Lung (tissue), 11 donors: ENCODE measurements at regions not wholly inside any gene's neighbourhood (a gene's known extent, or its start where the extent isn't known, plus 50 kb on each side); places are given as distances from the start of the nearest gene placed in this dataset.

ENCODE experiments used
- ATAC-seq: fragments of 200-7000 bp; cut with Tn5 transposase; one replicate; pipeline ENCODE4 v1.9.1; 2020; ENCODE audit warnings: moderate number of reproducible peaks; ENCODE audit not compliant: insufficient read depth, low FRiP score
- DNase-seq, 3 donors: peaks; one replicate each; pipeline ENCODE4 v3.0.0-alpha.2; 2013 to 2017
- H3K27ac ChIP-seq, 2 donors: one replicate each; pipeline ENCODE4 v1.5.1; 2013; ENCODE audit warnings: mild to moderate bottlenecking in 2 of 2, moderate library complexity in 2 of 2, control low read depth in 1 of 2, inconsistent platforms in 1 of 2, low read depth in 1 of 2, low read length in 1 of 2
- H3K27me3 ChIP-seq, 3 donors: one replicate each; pipeline ENCODE4 v1.5.1; 2013; ENCODE audit warnings: low read length in 2 of 3; ENCODE audit not compliant: control insufficient read depth in 3 of 3, insufficient read depth in 3 of 3
- H3K36me3 ChIP-seq, 4 donors: one replicate each; pipeline ENCODE4 v1.5.1; 2013; ENCODE audit warnings: low read length in 4 of 4, mild to moderate bottlenecking in 1 of 4, moderate library complexity in 1 of 4; ENCODE audit not compliant: control insufficient read depth in 4 of 4, insufficient read depth in 4 of 4
- H3K4me1 ChIP-seq, 5 donors: one replicate each; pipeline ENCODE4 v1.5.1; 2013; ENCODE audit warnings: low read length in 5 of 5, mild to moderate bottlenecking in 2 of 5, moderate library complexity in 1 of 5; ENCODE audit not compliant: control insufficient read depth in 5 of 5, insufficient read depth in 5 of 5
- H3K4me3 ChIP-seq: one replicate; pipeline ENCODE4 v1.5.1; 2013; ENCODE audit warnings: mild to moderate bottlenecking, control low read depth, moderate library complexity
- H3K9ac ChIP-seq, 2 donors: one replicate each; pipeline ENCODE4 v1.5.1; 2013; ENCODE audit warnings: low read length in 2 of 2, control low read depth in 1 of 2; ENCODE audit not compliant: insufficient read depth in 1 of 2
- H3K9me3 ChIP-seq, 4 donors: one replicate each; pipeline ENCODE4 v1.5.1; 2013; ENCODE audit warnings: low read length in 3 of 4, mild to moderate bottlenecking in 1 of 4, moderate library complexity in 1 of 4; ENCODE audit not compliant: control insufficient read depth in 4 of 4, insufficient read depth in 3 of 4
- WGBS, 2 donors: extraction: QIAGEN DNeasy Blood & Tissue Kit; methylation state at CpG; one replicate each; pipeline ENCODE4 v1.1.7; 2013; 5-methylcytosine and 5-hydroxymethylcytosine counted together
- TF ChIP-seq, protein P1 (sequence below): IDR thresholded peaks from 2 replicates; pipeline ENCODE4 v1.5.1; 2012; ENCODE audit warnings: mild to moderate bottlenecking; ENCODE audit errors: control extremely low read depth, extremely low read depth
- donor health status: control.
- donor health status: control.
- donor health status: Bipolar disorder and iron deficiency.
- donor health status: healthy.
- donor health status: DM: yes; HTN: yes; CAD: no.

DNA sequence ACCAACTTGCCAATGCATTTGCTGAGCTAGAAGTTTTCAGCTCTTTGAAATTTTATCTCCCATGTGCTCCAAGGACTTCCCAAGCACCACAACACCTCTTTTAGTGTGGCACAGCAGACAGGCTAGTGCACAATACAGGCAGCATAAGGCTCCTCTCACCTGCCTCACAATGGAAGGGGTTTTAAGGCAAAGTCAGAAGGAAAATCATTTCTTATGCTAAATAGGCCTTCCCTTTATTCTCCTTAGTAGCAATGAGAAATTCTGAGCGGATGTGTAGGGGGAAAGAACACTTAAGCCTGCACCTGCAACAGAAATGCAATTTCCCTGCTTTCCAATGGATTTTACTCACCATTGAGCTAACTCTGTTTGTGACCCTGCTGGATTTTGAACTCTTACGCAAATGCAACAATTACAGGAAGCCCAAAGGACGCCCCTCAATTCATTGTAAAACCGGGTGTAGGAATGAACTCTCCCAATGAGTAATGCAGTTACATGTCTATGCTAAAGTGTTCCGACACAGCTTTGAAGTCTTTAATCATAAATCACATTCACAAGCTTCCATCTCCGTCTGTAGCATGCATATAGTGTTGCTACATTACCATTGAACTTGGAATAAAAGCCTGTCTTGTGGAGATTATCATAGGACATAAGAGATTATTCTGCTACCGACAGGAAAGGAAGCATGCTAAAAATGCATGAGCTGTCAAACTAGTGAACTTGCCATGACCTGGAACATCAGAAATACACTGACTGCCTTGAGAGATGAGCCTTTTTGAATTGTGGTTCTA lies 1084.9 kb downstream of the RPA4 start:
- ATAC-seq (no peak), DNase-seq (no peak)
- no peak overlapping the region for H3K9ac ChIP-seq
- H3K4me1 ChIP-seq = no peaks in the 10 kb centered on the region
- WGBS, 2 donors = 44 to 54% methylated on average over 7 of the region's 7 CpGs
- H3K4me3 ChIP-seq = no peak overlapping the region
- H3K9me3 ChIP-seq = no peaks in the 10 kb centered on the region
- H3K27me3 ChIP-seq = peaks cover 0 to 18% (median 6%) of the 10 kb centered on the region in 3 donors
- no peaks in the 10 kb centered on the region for H3K36me3 ChIP-seq
- H3K27ac ChIP-seq = no peak overlapping the region
- TF ChIP-seq, protein P1, sequence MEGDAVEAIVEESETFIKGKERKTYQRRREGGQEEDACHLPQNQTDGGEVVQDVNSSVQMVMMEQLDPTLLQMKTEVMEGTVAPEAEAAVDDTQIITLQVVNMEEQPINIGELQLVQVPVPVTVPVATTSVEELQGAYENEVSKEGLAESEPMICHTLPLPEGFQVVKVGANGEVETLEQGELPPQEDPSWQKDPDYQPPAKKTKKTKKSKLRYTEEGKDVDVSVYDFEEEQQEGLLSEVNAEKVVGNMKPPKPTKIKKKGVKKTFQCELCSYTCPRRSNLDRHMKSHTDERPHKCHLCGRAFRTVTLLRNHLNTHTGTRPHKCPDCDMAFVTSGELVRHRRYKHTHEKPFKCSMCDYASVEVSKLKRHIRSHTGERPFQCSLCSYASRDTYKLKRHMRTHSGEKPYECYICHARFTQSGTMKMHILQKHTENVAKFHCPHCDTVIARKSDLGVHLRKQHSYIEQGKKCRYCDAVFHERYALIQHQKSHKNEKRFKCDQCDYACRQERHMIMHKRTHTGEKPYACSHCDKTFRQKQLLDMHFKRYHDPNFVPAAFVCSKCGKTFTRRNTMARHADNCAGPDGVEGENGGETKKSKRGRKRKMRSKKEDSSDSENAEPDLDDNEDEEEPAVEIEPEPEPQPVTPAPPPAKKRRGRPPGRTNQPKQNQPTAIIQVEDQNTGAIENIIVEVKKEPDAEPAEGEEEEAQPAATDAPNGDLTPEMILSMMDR = no peak

DNA sequence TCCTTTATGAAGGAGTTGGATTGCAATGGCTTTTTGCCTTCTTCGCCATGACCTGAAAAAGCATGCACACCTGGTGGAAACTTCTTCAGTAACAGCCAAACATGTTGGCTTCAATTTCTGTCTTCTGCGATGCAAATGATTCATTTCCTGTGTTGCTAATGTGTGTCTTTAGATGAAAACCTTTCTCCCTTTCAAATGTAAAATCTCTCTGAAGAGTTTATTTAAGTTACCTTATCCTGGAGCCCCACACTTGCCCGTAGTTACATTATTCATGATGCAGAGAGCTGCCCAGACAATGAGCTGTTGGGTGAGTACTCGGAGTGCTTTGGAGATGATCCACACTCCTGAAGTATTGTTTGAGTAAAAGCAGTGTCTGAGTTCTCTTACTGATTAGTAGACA lies 1100.9 kb downstream of the RPA4 start:
- Histone ChIP-seq H3K4me3 (no peak overlapping the region), H3K27me3 (peaks cover 0 to 18% (median 15%) of the 10 kb centered on the region in 3 donors), H3K27ac (no peak overlapping the region), H3K9ac (no peak overlapping the region), H3K4me1 (no peaks in the 10 kb centered on the region), H3K9me3 (no peaks in the 10 kb centered on the region), H3K36me3 (no peaks in the 10 kb centered on the region)
- TF ChIP-seq, protein P1 = no peak
- DNase-seq (no peak), ATAC-seq (no peak)
- WGBS, 2 donors = 40 to 41% methylated on average over 4 of the region's 4 CpGs

DNA sequence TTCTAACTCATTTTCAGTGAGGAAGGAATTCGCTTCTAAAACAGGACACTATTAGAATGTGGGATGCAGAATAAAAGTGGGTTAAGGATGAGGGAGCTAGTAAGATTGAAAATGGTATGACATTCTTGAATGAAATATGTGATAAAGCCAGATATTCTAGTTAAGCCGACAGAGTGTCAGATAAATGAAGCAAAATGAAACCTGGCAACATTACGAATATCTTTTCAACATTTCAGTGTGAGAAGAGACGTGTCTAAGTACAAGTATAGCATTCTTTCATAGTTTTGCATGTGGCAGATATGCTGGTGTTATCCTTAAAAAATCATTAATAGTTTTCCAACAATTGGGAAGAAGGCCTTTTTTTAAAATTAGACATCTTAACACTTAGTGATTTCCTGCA lies 1101.4 kb downstream of the RPA4 start:
- DNase-seq (no peak), ATAC-seq (no peak)
- 63 to 70% methylated on average over 4 of the region's 4 CpGs for WGBS, 2 donors
- Histone ChIP-seq H3K9ac (no peak overlapping the region), H3K4me1 (no peaks in the 10 kb centered on the region), H3K27me3 (peaks cover 0 to 22% (median 15%) of the 10 kb centered on the region in 3 donors), H3K27ac (no peak overlapping the region), H3K36me3 (no peaks in the 10 kb centered on the region), H3K4me3 (no peak overlapping the region), H3K9me3 (no peaks in the 10 kb centered on the region)
- TF ChIP-seq, protein P1 = no peak

GRCh38 chrX:97987979-97988378 lies 1104.3 kb downstream of the RPA4 start:
- WGBS, 2 donors = 86 to 96% methylated on average over 1 of the region's 1 CpG
- TF ChIP-seq, protein P1 = no peak
- DNase-seq (no peak), ATAC-seq (no peak)
- peaks cover 0 to 7% (median 2%) of the 10 kb centered on the region in 4 donors for H3K9me3 ChIP-seq
- peaks cover 0 to 22% (median 11%) of the 10 kb centered on the region in 3 donors for H3K27me3 ChIP-seq
- no peak overlapping the region for H3K27ac ChIP-seq
- no peak overlapping the region for H3K4me3 ChIP-seq
- no peaks in the 10 kb centered on the region for H3K36me3 ChIP-seq
- no peak overlapping the region for H3K9ac ChIP-seq
- H3K4me1 ChIP-seq = no peaks in the 10 kb centered on the region
